Sigmoid colon (tissue), 6 donors: ENCODE measurements at regions not wholly inside any gene's neighbourhood (a gene's known extent, or its start where the extent isn't known, plus 50 kb on each side); places are given as distances from the start of the nearest gene placed in this dataset.

ENCODE experiments used
- DNase-seq: peaks from one replicate; pipeline ENCODE4 v3.0.0-alpha.2; 2019
- H3K27ac ChIP-seq, 4 donors: fragments of 200-600 bp; sonication (generic); one replicate each; pipeline ENCODE4 v1.5.1; 2016 to 2019; ENCODE audit warnings: mild to moderate bottlenecking in 1 of 4
- H3K27me3 ChIP-seq, 3 donors: fragments of 200-600 bp; sonication (generic); one replicate each; pipeline ENCODE4 v1.5.1; 2019; ENCODE audit warnings: mild to moderate bottlenecking in 1 of 3
- H3K36me3 ChIP-seq, 4 donors: fragments of 200-600 bp; sonication (generic); one replicate each; pipeline ENCODE4 v1.5.1; 2016 to 2019
- H3K4me1 ChIP-seq, 4 donors: fragments of 200-600 bp; sonication (generic); one replicate each; pipeline ENCODE4 v1.5.1; 2017 to 2019
- H3K4me3 ChIP-seq, 4 donors: fragments of 200-600 bp; sonication (generic); one replicate each; pipeline ENCODE4 v1.5.1; 2017 to 2019; ENCODE audit warnings: mild to moderate bottlenecking in 2 of 4, moderate library complexity in 1 of 4
- H3K9me3 ChIP-seq, 4 donors: fragments of 200-600 bp in 3 of 4; sonication (generic) in 3 of 4; one replicate each; pipeline versions ENCODE4 v1.5.1 to v1.6.1; 2013 to 2019
- CTCF ChIP-seq, 4 experiments: fragments of 450-650 bp in 3 of 4; fragments of 200-600 bp in 1 of 4; IDR thresholded peaks; one replicate each; pipeline ENCODE4 v1.5.1; 2016 to 2019; ENCODE audit warnings: antibody characterized with exemption in 4 of 4, mild to moderate bottlenecking in 3 of 4, moderate library complexity in 2 of 4
- EP300 ChIP-seq, 4 donors: sonication (generic); formaldehyde crosslinking; IDR thresholded peaks; one replicate each; pipeline ENCODE4 v1.6.1; 2017; ENCODE audit warnings: antibody characterized with exemption in 4 of 4
- POLR2A ChIP-seq, 2 donors: fragments of 450-650 bp; IDR thresholded peaks; one replicate each; pipeline ENCODE4 v1.6.1; 2016; ENCODE audit warnings: antibody characterized with exemption in 2 of 2, mild to moderate bottlenecking in 2 of 2, moderate library complexity in 2 of 2
- POLR2AphosphoS5 ChIP-seq, 4 donors: sonication (generic); formaldehyde crosslinking; IDR thresholded peaks; one replicate each; pipeline ENCODE4 v1.6.1; 2017; ENCODE audit warnings: antibody characterized with exemption in 4 of 4
- WGBS, 2 donors: extraction: QIAGEN DNeasy Blood & Tissue Kit; methylation state at CpG; one replicate each; pipeline ENCODE4 v1.1.7; 2013; 5-methylcytosine and 5-hydroxymethylcytosine counted together
- intact Hi-C: fragments of 100-400 bp; cut with DNase I; formaldehyde crosslinking; loops from one replicate; pipeline ENCODE4 v1.15.1; 2023
- donor health status: healthy with polysubstance abuse.
- donor health status: healthy.

- no peak for DNase-seq
- no peaks in the 10 kb centered on the region for H3K4me1 ChIP-seq
- H3K27ac ChIP-seq: no peak overlapping the region
- WGBS, 2 donors: 88 to 91% methylated on average over 1 of the region's 1 CpG
- H3K36me3 ChIP-seq: no peaks in the 10 kb centered on the region
- intact Hi-C loops: no loop called here
- no peaks in the 10 kb centered on the region for H3K9me3 ChIP-seq
- TF ChIP-seq CTCF (IDR thresholded peaks at IDR 0.05) (no peak), POLR2A (IDR thresholded peaks at IDR 0.05) (no peak), POLR2AphosphoS5 (IDR thresholded peaks at IDR 0.05) (no peak), EP300 (IDR thresholded peaks at IDR 0.05) (no peak)
- H3K27me3 ChIP-seq: no peaks in the 10 kb centered on the region
- H3K4me3 ChIP-seq: no peak overlapping the region
Observed at GRCh38 chr3:8191406-8191805, 310.2 kb upstream of the LMCD1 start.

GRCh38 chr3:8197384-8197783 lies 304.2 kb upstream of the LMCD1 start:
- Histone ChIP-seq H3K27ac (no peak overlapping the region), H3K27me3 (no peaks in the 10 kb centered on the region), H3K36me3 (no peaks in the 10 kb centered on the region), H3K9me3 (no peaks in the 10 kb centered on the region), H3K4me3 (no peak overlapping the region), H3K4me1 (no peaks in the 10 kb centered on the region)
- no peak for TF ChIP-seq CTCF (IDR thresholded peaks at IDR 0.05)
- TF ChIP-seq POLR2AphosphoS5 (IDR thresholded peaks at IDR 0.05): no peak
- TF ChIP-seq POLR2A (IDR thresholded peaks at IDR 0.05): no peak
- TF ChIP-seq EP300 (IDR thresholded peaks at IDR 0.05): no peak
- 82 to 89% methylated on average over 2 of the region's 2 CpGs for WGBS, 2 donors
- DNase-seq: no peak
- intact Hi-C loops: no loop called here

GRCh38 chr3:8198605-8199004 lies 303.0 kb upstream of the LMCD1 start:
- Histone ChIP-seq H3K36me3 (no peaks in the 10 kb centered on the region), H3K27ac (no peak overlapping the region), H3K9me3 (no peaks in the 10 kb centered on the region), H3K27me3 (no peaks in the 10 kb centered on the region), H3K4me1 (no peaks in the 10 kb centered on the region), H3K4me3 (no peak overlapping the region)
- intact Hi-C loops: no loop called here
- DNase-seq: no peak
- WGBS, 2 donors: 63 to 74% methylated on average over 4 of the region's 4 CpGs
- no peak for TF ChIP-seq POLR2AphosphoS5 (IDR thresholded peaks at IDR 0.05)

GRCh38 chr3:8200996-8201395 lies 300.6 kb upstream of the LMCD1 start:
- Histone ChIP-seq H3K4me3 (no peak overlapping the region), H3K27ac (no peak overlapping the region), H3K9me3 (no peaks in the 10 kb centered on the region), H3K36me3 (no peaks in the 10 kb centered on the region), H3K27me3 (no peaks in the 10 kb centered on the region), H3K4me1 (no peaks in the 10 kb centered on the region)
- TF ChIP-seq POLR2AphosphoS5 (IDR thresholded peaks at IDR 0.05) (no peak), CTCF (IDR thresholded peaks at IDR 0.05) (no peak), POLR2A (IDR thresholded peaks at IDR 0.05) (no peak), EP300 (IDR thresholded peaks at IDR 0.05) (no peak)
- no peak for DNase-seq
- 75 to 86% methylated on average over 3 of the region's 3 CpGs for WGBS, 2 donors
- intact Hi-C loops: no loop called here

- TF ChIP-seq POLR2A (IDR thresholded peaks at IDR 0.05) (no peak), POLR2AphosphoS5 (IDR thresholded peaks at IDR 0.05) (no peak), CTCF (IDR thresholded peaks at IDR 0.05) (no peak), EP300 (IDR thresholded peaks at IDR 0.05) (no peak)
- no peaks in the 10 kb centered on the region for H3K27me3 ChIP-seq
Observed at GRCh38 chr3:8201886-8202285, 299.7 kb upstream of the LMCD1 start.

More at GRCh38 chr3:8201886-8202285, 299.7 kb upstream of the LMCD1 start:
- H3K9me3 ChIP-seq: no peaks in the 10 kb centered on the region
- H3K4me3 ChIP-seq: no peak overlapping the region
- intact Hi-C loops: no loop called here
- WGBS, 2 donors: 83 to 85% methylated on average over 4 of the region's 4 CpGs
- no peaks in the 10 kb centered on the region for H3K36me3 ChIP-seq
- no peak for DNase-seq
- no peak overlapping the region for H3K27ac ChIP-seq
- no peaks in the 10 kb centered on the region for H3K4me1 ChIP-seq
